HCT116 (cell line): ENCODE measurements at regions not wholly inside any gene's neighbourhood (a gene's known extent, or its start where the extent isn't known, plus 50 kb on each side); places are given as distances from the start of the nearest gene placed in this dataset.

Source experiments
- ATAC-seq: fragments of 200-7000 bp; cut with Tn5 transposase; 2 replicates; pipeline ENCODE4 v1.9.1; 2020; ENCODE audit warnings: mild to moderate bottlenecking, moderate library complexity
- BruUV-seq: library from RNA; stranded (reverse); fragments of 400-500 nt; replicated peaks from 2 replicates; lab custom pipeline; 2021; lab: Mats Ljungman, UMichigan
- CTCF ChIA-PET: fragments of 300-600 bp; sonication (Branson Sonifier 250); formaldehyde crosslinking; loops from one replicate; lab custom pipeline; 2021; ENCODE audit warnings: antibody characterized with exemption; lab: Charles Lee
- POLR2A ChIA-PET: fragments of 300-600, 350-600 bp; sonication (Branson Sonifier 250); formaldehyde crosslinking; loops from one replicate; lab custom pipeline; 2021; ENCODE audit warnings: antibody characterized with exemption; lab: Charles Lee
- RAD21 ChIA-PET, 2 experiments: fragments of 300-600 bp; sonication (Branson Sonifier 250); formaldehyde crosslinking; loops; one replicate each; lab custom pipeline; 2023; ENCODE audit warnings: low total read pairs in 2 of 2; ENCODE audit not compliant: uncharacterized antibody in 2 of 2, unreplicated experiment in 2 of 2, low non-redundant PET in 1 of 2; lab: Charles Lee
- DNase-seq: peaks from one replicate; pipeline ENCODE4 v3.0.0-alpha.2; 2010; ENCODE audit warnings: low read depth, low spot score
- H2AFZ ChIP-seq: fragments of 200-600 bp; shearing (Covaris generic), sonication (generic); 2 replicates; pipeline ENCODE4 v1.6.1; 2017; ENCODE audit warnings: low read depth, mixed run types, mixed read lengths, antibody characterized with exemption, low read length; ENCODE audit not compliant: poor library complexity, severe bottlenecking
- H3K27ac ChIP-seq: 2 replicates; pipeline ENCODE4 v1.5.1; 2012; ENCODE audit warnings: low read depth, low read length
- H3K27me3 ChIP-seq: fragments of 200-600 bp; sonication (generic); 2 replicates; pipeline ENCODE4 v1.6.1; 2016; ENCODE audit warnings: mixed run types, low read length, mixed read lengths; ENCODE audit not compliant: insufficient read depth
- H3K36me3 ChIP-seq, 2 experiments: fragments of 200-500 bp in 1 of 2; fragments of 200-600 bp in 1 of 2; sonication (Bioruptor generic) in 1 of 2; sonication (generic) in 1 of 2; 2 replicates each; pipeline versions ENCODE4 v1.5.1 to v1.6.1; 2014 to 2016; ENCODE audit warnings: low read length in 2 of 2, inconsistent platforms in 1 of 2, mixed read lengths in 1 of 2, mixed run types in 1 of 2; ENCODE audit not compliant: insufficient read depth in 2 of 2, control insufficient read depth in 1 of 2
- H3K4me1 ChIP-seq, 2 experiments: fragments of 200-600 bp in 1 of 2; sonication (generic) in 1 of 2; 2 replicates each; pipeline versions ENCODE4 v1.5.1 to v1.6.1; 2012 to 2017; ENCODE audit warnings: low read length in 2 of 2, inconsistent platforms in 1 of 2, mild to moderate bottlenecking in 1 of 2, mixed read lengths in 1 of 2, mixed run types in 1 of 2, moderate library complexity in 1 of 2; ENCODE audit not compliant: insufficient read depth in 2 of 2, control insufficient read depth in 1 of 2
- H3K4me2 ChIP-seq: fragments of 200-600 bp; sonication (generic); 2 replicates; pipeline ENCODE4 v1.6.1; 2017; ENCODE audit warnings: mixed run types, low read length, mixed read lengths
- H3K4me3 ChIP-seq, 2 experiments: fragments of 200-600 bp in 1 of 2; sonication (generic) in 1 of 2; replicated peaks in 1 of 2; 2 replicates each; pipeline ENCODE4 v1.5.1; 2011 to 2016; ENCODE audit warnings: low read length in 2 of 2, control low read depth in 1 of 2, low read depth in 1 of 2, mild to moderate bottlenecking in 1 of 2, mixed read lengths in 1 of 2, mixed run types in 1 of 2
- H3K79me2 ChIP-seq: fragments of 200-600 bp; sonication (generic); 2 replicates; pipeline ENCODE4 v1.6.1; 2017; ENCODE audit warnings: mild to moderate bottlenecking, mixed run types, low read length, moderate library complexity, mixed read lengths; ENCODE audit not compliant: insufficient read depth
- H3K9ac ChIP-seq: fragments of 200-600 bp; sonication (generic); 2 replicates; pipeline ENCODE4 v1.6.1; 2016; ENCODE audit warnings: low read length, mixed read lengths
- H3K9me2 ChIP-seq: fragments of 200-600 bp; sonication (generic), shearing (Covaris generic); 2 replicates; pipeline ENCODE4 v1.6.1; 2017; ENCODE audit warnings: mixed run types, mild to moderate bottlenecking, moderate library complexity; ENCODE audit not compliant: insufficient read depth
- H3K9me3 ChIP-seq, 2 experiments: fragments of 200-500 bp in 1 of 2; fragments of 200-600 bp in 1 of 2; sonication (Bioruptor generic) in 1 of 2; sonication (generic) in 1 of 2; 2 replicates each; pipeline ENCODE4 v1.6.1; 2014 to 2017; ENCODE audit warnings: low read length in 2 of 2, mixed read lengths in 2 of 2, inconsistent platforms in 1 of 2, low read depth in 1 of 2, mild to moderate bottlenecking in 1 of 2, mixed run types in 1 of 2, moderate library complexity in 1 of 2; ENCODE audit not compliant: control insufficient read depth in 1 of 2, insufficient read depth in 1 of 2
- H4K20me1 ChIP-seq: fragments of 200-600 bp; sonication (generic), shearing (Covaris generic); 2 replicates; pipeline ENCODE4 v1.6.1; 2017; ENCODE audit warnings: mixed run types, mild to moderate bottlenecking, moderate library complexity; ENCODE audit not compliant: insufficient read depth
- CBX3 ChIP-seq: IDR thresholded peaks from 2 replicates; pipeline ENCODE4 v1.6.1; 2012; ENCODE audit warnings: low read depth
- CEBPB ChIP-seq: IDR thresholded peaks from 2 replicates; pipeline ENCODE4 v1.6.1; 2012; ENCODE audit warnings: low read depth
- CTCF ChIP-seq, 3 experiments: fragments of 200-600 bp in 1 of 3; sonication (generic) in 1 of 3; IDR thresholded peaks in 2 of 3; conservative IDR thresholded peaks in 1 of 3; 2 replicates each; pipeline ENCODE4 v1.5.1; 2012 to 2017; ENCODE audit warnings: low read depth in 2 of 3, low read length in 2 of 3, antibody characterized with exemption in 1 of 3, borderline replicate concordance in 1 of 3, control low read depth in 1 of 3, mild to moderate bottlenecking in 1 of 3, mixed read lengths in 1 of 3, mixed run types in 1 of 3, moderate library complexity in 1 of 3; ENCODE audit not compliant: insufficient read depth in 1 of 3
- EGR1 ChIP-seq: IDR thresholded peaks from 2 replicates; pipeline ENCODE4 v1.6.1; 2012; ENCODE audit warnings: low read depth
- ELF1 ChIP-seq: IDR thresholded peaks from 2 replicates; pipeline ENCODE4 v1.6.1; 2012; ENCODE audit warnings: low read depth, borderline replicate concordance
- EZH2 ChIP-seq: fragments of 200-600 bp; sonication (generic); IDR thresholded peaks from 2 replicates; pipeline ENCODE4 v1.6.1; 2017; ENCODE audit warnings: antibody characterized with exemption, mixed run types
- FOSL1 ChIP-seq: IDR thresholded peaks from 2 replicates; pipeline ENCODE4 v1.6.1; 2012; ENCODE audit warnings: low read depth
- POLR2A ChIP-seq: IDR thresholded peaks from 2 replicates; pipeline ENCODE4 v1.7.0; 2011; ENCODE audit warnings: borderline replicate concordance; ENCODE audit not compliant: insufficient read depth, insufficient read length; ENCODE audit errors: extremely low read depth
- POLR2AphosphoS5 ChIP-seq: IDR thresholded peaks from 2 replicates; pipeline ENCODE4 v1.6.1; 2011; ENCODE audit warnings: mild to moderate bottlenecking, low read depth, low read length, moderate library complexity
- RAD21 ChIP-seq: IDR thresholded peaks from 2 replicates; pipeline ENCODE4 v1.6.1; 2012; ENCODE audit warnings: low read depth, mild to moderate bottlenecking
- SIN3A ChIP-seq: IDR thresholded peaks from 2 replicates; pipeline ENCODE4 v1.6.1; 2012; ENCODE audit warnings: low read depth
- SP1 ChIP-seq: IDR thresholded peaks from 2 replicates; pipeline ENCODE4 v1.6.1; 2012; ENCODE audit warnings: low read depth
- SRF ChIP-seq: IDR thresholded peaks from 2 replicates; pipeline ENCODE4 v1.6.1; 2012; ENCODE audit warnings: low read depth
- TCF7L2 ChIP-seq: IDR thresholded peaks from 2 replicates; pipeline ENCODE4 v1.7.0; 2011; ENCODE audit warnings: borderline replicate concordance, inconsistent platforms; ENCODE audit not compliant: insufficient read depth, insufficient read length; ENCODE audit errors: extremely low read depth
- YY1 ChIP-seq: IDR thresholded peaks from 2 replicates; pipeline ENCODE4 v1.6.1; 2011; ENCODE audit warnings: low read length, low read depth, moderate library complexity, mild to moderate bottlenecking; ENCODE audit not compliant: insufficient replicate concordance; ENCODE audit errors: extremely low read depth
- ZFX ChIP-seq: fragments of 450-650 bp; IDR thresholded peaks from 2 replicates; pipeline ENCODE4 v1.6.1; 2017
- ZNF274 ChIP-seq: fragments of 200-500 bp; sonication (Bioruptor generic); IDR thresholded peaks from 2 replicates; pipeline ENCODE4 v1.6.1; 2014; ENCODE audit warnings: mild to moderate bottlenecking, low read depth, low read length, inconsistent platforms
- intact Hi-C: fragments of 100-400 bp; cut with micrococcal nuclease; formaldehyde crosslinking; loops from 2 replicates; pipeline ENCODE4 v1.10.0; 2022
- TF ChIP-seq, protein P1 (sequence below): IDR thresholded peaks from 2 replicates; pipeline ENCODE4 v1.6.1; 2011; ENCODE audit warnings: mild to moderate bottlenecking, low read length, moderate library complexity; ENCODE audit not compliant: insufficient replicate concordance; ENCODE audit errors: extremely low read depth
- TF ChIP-seq, protein P2 (sequence below): IDR thresholded peaks from 2 replicates; pipeline ENCODE4 v1.6.1; 2012
- TF ChIP-seq, protein P3 (sequence below): IDR thresholded peaks from 2 replicates; pipeline ENCODE4 v1.6.1; 2012; ENCODE audit warnings: low read depth

DNA sequence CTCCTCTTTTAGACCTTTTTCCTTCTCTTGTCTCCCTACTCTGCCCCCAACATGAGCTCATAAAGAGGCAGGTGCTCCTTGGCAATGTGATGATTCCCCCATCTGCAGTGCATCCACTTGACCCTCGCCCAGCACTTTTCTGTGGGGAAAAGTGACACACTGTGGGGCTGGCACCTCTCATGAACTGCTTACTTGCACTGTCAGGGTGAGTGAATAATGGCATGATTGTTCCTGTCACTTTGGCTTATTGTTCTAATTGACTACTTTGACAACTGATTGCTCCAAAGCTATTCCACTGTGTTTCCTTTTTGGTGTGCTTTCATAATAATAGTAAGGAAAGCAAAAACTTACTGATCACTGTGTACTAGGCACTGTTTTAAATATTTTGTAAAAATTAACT, 253.3 kb upstream of the SUCLG2 start:
- POLR2A ChIA-PET, result no interaction called here
- ATAC-seq, result no peak
- Histone ChIP-seq H3K9me3 (no peaks in the 10 kb centered on the region), H3K27me3 (no peaks in the 10 kb centered on the region), H3K9me2 (no peaks in the 10 kb centered on the region), H3K27ac (no peak overlapping the region), H3K4me3 (no peak overlapping the region), H4K20me1 (no peaks in the 10 kb centered on the region), H3K36me3 (no peaks in the 10 kb centered on the region), H3K4me2 (no peak overlapping the region), H3K4me1 (no peaks in the 10 kb centered on the region), H3K9ac (no peak overlapping the region), H3K79me2 (no peaks in the 10 kb centered on the region), H2AFZ (no peak overlapping the region)
- RAD21 ChIA-PET, result no interaction called here
- no peak for DNase-seq
- intact Hi-C loops, result no loop called here
- CTCF ChIA-PET, result no interaction called here
- TF ChIP-seq POLR2A, result no peak
- TF ChIP-seq, protein P1, sequence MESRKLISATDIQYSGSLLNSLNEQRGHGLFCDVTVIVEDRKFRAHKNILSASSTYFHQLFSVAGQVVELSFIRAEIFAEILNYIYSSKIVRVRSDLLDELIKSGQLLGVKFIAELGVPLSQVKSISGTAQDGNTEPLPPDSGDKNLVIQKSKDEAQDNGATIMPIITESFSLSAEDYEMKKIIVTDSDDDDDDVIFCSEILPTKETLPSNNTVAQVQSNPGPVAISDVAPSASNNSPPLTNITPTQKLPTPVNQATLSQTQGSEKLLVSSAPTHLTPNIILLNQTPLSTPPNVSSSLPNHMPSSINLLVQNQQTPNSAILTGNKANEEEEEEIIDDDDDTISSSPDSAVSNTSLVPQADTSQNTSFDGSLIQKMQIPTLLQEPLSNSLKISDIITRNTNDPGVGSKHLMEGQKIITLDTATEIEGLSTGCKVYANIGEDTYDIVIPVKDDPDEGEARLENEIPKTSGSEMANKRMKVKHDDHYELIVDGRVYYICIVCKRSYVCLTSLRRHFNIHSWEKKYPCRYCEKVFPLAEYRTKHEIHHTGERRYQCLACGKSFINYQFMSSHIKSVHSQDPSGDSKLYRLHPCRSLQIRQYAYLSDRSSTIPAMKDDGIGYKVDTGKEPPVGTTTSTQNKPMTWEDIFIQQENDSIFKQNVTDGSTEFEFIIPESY, result no peak
- TF ChIP-seq CTCF (IDR thresholded peaks at IDR 0.05 in 2 of 3, conservative IDR thresholded peaks at IDR 0.05 in 1 of 3; ENCODE audit: borderline replicate concordance in 1 of 3, insufficient read depth in 1 of 3, low read depth in 2 of 3, low read length in 2 of 3), result no peak
- TF ChIP-seq ZFX, result no peak
- TF ChIP-seq ZNF274, result no peak
- TF ChIP-seq, protein P2, sequence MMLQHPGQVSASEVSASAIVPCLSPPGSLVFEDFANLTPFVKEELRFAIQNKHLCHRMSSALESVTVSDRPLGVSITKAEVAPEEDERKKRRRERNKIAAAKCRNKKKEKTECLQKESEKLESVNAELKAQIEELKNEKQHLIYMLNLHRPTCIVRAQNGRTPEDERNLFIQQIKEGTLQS, result no peak
- no peak for TF ChIP-seq YY1
- TF ChIP-seq EGR1, result no peak
- TF ChIP-seq SP1, result no peak
- TF ChIP-seq SRF, result no peak
- TF ChIP-seq ELF1, result no peak
- TF ChIP-seq TCF7L2, result no peak
- no peak for TF ChIP-seq FOSL1
- TF ChIP-seq CBX3, result no peak
- no peak for TF ChIP-seq RAD21
- TF ChIP-seq POLR2AphosphoS5, result no peak
- TF ChIP-seq SIN3A, result no peak
- TF ChIP-seq EZH2, result no peak
- no peak for TF ChIP-seq CEBPB
- TF ChIP-seq, protein P3, sequence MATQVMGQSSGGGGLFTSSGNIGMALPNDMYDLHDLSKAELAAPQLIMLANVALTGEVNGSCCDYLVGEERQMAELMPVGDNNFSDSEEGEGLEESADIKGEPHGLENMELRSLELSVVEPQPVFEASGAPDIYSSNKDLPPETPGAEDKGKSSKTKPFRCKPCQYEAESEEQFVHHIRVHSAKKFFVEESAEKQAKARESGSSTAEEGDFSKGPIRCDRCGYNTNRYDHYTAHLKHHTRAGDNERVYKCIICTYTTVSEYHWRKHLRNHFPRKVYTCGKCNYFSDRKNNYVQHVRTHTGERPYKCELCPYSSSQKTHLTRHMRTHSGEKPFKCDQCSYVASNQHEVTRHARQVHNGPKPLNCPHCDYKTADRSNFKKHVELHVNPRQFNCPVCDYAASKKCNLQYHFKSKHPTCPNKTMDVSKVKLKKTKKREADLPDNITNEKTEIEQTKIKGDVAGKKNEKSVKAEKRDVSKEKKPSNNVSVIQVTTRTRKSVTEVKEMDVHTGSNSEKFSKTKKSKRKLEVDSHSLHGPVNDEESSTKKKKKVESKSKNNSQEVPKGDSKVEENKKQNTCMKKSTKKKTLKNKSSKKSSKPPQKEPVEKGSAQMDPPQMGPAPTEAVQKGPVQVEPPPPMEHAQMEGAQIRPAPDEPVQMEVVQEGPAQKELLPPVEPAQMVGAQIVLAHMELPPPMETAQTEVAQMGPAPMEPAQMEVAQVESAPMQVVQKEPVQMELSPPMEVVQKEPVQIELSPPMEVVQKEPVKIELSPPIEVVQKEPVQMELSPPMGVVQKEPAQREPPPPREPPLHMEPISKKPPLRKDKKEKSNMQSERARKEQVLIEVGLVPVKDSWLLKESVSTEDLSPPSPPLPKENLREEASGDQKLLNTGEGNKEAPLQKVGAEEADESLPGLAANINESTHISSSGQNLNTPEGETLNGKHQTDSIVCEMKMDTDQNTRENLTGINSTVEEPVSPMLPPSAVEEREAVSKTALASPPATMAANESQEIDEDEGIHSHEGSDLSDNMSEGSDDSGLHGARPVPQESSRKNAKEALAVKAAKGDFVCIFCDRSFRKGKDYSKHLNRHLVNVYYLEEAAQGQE, result no peak
- BruUV-seq, result no TSS peak
